NCI-H1092 (cell line): ENCODE measurements at regions not wholly inside any gene's neighbourhood (a gene's known extent, or its start where the extent isn't known, plus 50 kb on each side); places are given as distances from the start of the nearest gene placed in this dataset.

Source experiments
- DNase-seq: peaks from one replicate; lab custom pipeline; 2025; lab: John Stamatoyannopoulos, UW

DNA sequence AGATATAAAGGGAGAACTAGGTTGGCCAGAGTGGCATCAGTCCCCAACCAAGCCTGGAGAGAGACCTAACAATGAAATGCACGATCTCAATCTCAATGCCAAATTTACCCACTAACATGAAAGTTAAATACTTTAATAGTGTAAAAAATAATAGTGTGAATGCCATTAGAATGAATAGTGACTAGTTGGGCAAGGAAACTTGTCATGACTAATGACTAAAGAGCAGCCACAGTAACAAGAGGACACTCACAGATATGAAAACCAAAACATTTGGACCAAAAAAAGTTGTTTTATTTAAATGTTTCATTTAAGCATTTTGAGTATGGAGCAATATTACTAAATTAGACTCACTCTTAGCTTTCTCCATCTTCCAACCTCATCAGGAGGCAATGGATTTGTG lies 1853.8 kb downstream of the EFNA5 start:
- DNase-seq, result no peak

- DNase-seq, result no peak
Measured at GRCh38 chr5:105812304-105812703, 1858.4 kb downstream of the EFNA5 start.

- no peak for DNase-seq
Measured at GRCh38 chr5:105807951-105808350, 1862.8 kb downstream of the EFNA5 start.

GRCh38 chr5:105807290-105807689 lies 1863.4 kb downstream of the EFNA5 start:
- no peak for DNase-seq

DNA sequence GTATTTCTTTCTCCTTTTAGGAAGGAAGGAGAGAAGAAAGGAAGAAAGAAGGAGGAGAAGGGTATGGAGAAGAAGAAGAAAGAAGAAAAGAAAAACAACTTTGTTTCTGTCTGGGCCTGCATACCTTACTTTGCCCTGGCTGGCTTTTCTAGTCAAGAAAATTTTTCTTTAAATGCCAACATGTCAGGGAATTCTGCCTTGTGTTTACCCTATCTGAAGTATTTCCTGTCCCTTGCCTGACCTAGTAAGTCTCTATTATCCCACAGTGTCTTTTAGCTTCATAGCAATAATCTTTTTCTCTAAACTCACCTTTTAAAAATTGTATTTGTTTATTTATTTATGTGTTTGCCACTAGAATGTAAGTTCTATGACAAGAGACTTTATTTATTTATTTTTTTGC lies 1864.1 kb downstream of the EFNA5 start:
- no peak for DNase-seq

DNA sequence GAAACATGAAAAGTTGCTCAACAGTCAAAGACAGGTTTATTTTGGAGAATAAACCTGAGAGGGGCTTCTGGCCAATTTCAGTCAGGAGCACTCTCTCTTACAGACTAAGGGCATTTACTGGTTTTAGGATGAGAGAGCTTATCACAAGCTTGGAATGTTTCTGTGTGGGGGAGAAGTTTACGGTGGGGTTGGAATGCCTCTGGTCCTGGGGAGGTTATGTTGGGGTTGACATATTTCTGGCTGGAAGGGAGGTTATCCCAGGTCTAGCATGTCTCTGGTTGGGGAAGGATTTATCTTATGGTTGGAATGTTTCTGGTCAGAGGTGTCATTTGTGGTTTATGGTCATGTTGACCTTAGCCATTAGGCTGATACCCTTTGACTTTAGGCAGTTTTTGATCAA lies 1867.3 kb downstream of the EFNA5 start:
- DNase-seq, result no peak

DNA sequence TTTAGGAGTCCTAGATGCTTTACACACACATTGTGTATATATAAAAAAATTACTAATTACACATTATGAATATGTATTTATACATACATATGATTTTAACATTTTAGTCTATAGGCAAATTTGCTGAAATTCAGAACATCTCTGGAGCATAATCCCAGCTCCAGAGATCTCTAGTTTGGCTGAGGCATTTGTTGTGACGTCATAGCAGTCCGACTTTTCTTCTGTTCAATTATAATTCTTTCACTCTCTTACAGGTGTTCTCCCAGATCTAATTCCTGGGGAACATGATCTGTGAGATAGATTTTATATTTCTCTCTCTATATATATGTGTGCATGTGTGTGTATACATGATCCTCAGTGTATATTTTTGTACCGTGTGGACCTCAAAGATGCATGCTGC lies 1876.2 kb downstream of the EFNA5 start:
- DNase-seq, result no peak

DNA sequence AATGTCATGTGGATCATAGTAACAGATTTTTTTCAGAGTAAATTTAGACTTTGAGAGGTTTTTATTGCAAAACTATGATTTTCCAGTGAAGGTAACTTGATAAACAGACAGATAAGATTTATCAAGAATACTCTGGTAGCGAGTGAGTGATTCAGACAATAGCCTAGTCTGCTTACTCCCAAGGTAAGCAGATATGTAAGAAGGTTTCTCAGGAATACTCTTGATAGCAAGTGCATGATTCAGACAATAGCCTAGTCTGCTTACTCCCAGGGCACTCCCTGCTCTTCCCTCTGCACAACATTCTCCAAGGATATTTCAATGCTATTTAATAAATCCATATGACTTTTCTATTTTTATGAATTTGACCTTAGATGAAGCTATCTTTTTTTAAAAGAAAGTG lies 1881.5 kb downstream of the EFNA5 start:
- no peak for DNase-seq

DNA sequence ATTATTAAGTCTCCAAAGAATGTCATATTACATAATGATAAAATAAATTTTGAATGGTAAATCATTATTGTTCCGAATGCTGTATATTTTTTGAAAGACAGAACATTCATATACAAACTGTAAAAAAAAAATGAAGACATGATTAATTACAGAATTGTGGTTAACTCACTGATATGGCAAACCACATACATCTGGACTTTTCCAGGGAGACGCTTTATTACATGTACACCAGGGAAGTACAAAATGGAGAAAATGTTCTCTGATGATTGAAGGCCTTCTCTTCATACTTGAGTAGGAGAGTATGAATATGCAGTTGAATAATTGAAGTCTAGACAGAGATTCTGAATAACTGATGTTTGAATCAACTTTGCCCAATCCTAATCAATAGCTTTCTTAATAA lies 1886.9 kb downstream of the EFNA5 start:
- no peak for DNase-seq

DNA sequence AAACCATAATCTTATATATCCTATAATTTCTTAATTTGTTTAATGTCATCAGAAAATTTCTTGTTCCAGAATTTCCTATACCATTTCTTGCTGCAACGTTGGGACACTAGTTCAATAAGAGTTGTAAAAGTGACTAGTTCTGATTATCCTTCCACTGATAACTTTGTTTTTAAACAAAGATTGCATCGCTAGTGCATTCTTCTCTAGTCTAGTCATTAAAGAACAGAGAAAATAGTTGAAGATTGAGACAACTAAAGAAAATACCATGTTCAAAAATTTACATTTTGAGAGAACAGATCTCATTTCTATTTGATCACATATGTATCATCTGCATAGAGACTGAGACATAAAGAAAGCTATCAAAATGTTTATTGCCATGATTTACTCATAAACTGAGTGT lies 1888.2 kb downstream of the EFNA5 start:
- DNase-seq, result no peak

DNA sequence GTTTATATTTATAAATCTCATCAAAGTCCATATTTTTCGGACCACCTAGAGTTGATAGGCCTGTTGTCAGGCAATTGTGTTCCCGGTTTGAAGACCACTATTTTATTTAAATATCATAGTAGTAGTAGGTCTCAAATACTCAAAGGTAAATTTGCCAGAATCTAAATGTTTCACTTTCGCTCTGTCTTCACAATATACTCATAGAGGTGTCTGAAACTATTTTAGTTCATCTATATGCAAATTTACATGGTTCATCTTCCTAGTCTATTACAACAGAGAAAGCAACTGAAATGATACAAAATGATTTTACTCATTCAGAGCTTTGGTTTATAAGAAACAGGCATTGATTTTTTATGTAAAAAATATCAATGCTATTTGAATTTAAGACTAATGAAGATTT lies 1897.5 kb downstream of the EFNA5 start:
- no peak for DNase-seq

DNA sequence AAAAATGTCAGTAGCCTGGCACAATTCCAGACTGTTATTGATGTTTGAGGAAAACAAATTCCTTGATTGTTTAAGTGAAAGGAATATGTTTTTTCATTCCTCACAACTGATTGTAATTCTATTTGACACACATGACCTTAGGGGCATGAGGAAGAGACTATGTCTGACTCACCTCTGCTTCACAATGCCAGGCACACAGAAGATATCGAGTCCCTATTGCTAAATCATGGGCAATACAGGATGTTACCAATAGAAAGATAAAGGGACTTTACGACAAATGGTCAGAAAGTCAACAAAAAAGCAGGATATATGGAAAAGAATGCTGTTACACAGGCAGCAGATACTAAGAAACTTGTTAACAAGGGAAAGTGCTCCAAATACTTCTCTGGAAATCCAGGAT lies 1903.5 kb downstream of the EFNA5 start:
- no peak for DNase-seq

DNA sequence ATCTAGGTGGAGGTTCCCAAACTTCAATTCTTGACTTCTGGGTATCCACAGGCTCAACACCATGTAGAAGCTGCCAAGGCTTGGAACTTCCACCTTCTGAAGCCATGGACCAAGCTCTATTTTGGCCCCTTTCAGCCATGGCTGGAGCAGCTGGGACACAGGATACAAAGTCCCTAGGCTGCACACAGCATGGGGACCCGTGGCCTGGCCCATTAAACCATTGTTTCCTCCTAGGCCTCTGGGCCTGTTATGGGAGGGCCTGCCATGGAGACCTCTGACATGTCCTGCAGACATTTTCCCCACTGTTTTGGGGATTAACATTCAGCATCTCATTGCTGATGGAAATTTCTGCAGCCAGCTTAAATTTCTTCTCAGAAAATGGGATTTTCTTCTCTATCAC lies 1908.0 kb downstream of the EFNA5 start:
- no peak for DNase-seq

DNA sequence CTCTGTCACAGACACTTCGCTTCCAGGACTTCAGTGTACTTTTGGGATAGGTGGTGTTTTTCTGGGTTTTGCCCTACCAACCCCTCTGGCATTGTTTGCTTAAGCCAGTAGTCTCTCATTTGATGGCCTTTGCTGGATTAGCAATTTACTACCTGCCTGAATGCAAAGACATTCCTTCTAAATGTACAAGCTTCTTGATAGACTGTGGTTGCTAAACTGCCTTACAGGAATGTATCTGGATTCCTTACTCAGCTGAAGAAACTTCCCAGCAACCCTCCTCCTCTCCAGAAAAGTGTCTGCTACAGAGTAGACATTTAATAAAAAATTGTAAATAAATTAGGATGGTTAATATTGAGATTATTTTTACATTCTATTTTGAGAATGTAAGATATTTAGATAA lies 1916.7 kb downstream of the EFNA5 start:
- no peak for DNase-seq

GRCh38 chr5:105752801-105753200 lies 1917.9 kb downstream of the EFNA5 start:
- DNase-seq, result no peak

- no peak for DNase-seq
Measured at GRCh38 chr5:105751908-105752307, 1918.8 kb downstream of the EFNA5 start.

DNA sequence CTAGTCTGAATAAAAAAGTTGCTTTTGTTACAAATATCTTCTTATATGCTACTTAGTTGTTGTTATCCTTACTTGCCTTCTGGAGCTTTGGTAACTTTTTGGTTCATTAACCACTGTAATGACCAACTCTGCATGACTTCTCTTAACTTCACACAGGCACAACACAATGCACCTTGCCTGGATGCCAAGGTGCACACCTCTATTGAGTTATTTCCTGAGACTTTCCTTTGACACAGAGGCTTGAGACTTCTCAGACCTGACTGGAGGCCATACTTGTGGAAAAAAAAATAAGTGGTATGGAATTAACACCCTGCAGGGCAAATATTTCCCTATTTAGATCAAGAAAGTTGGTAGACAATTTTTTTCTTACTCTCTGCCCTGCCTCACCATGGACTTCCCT lies 1925.6 kb downstream of the EFNA5 start:
- DNase-seq, result no peak

DNA sequence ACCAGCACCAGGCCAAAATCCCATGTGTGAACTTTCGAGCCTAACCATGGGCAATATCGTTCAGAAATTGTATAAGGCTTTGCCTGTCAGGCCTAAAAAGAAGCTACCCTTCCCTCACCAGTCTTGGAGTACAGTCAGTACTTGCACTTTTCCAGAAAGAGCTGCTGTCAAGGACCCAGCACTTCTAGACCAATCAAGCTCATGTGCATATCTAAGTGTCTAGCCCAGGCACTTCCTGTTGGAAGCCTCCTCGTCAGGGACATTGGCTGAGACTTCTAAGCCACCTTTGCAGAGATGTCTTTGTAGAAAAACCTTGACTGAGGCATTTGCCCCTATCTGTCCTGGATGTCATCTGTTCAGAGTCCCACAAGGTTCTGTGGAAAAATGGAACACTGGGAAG lies 1930.5 kb downstream of the EFNA5 start:
- DNase-seq, result no peak

GRCh38 chr5:105739732-105740131 lies 1931.0 kb downstream of the EFNA5 start:
- no peak for DNase-seq

DNA sequence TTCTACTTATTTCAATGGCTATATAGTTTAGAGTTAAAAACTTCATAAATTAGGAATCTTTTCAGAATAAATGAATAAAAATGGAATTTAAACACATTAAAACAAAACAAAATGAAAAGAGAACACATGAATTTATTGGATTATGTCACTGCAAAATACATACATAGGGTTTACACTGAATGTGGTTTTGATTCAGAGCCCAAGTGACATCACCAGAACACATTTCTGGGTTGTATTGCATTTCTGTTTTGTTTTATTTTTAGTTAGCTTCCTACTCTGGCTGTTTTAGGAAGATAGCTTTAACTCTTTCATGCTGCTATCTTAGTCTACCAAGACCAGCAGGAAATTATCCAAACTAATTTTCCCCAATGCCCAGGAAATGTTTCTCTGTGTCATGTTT lies 1935.0 kb downstream of the EFNA5 start:
- DNase-seq, result no peak

- no peak for DNase-seq
Measured at GRCh38 chr5:105730982-105731381, 1939.8 kb downstream of the EFNA5 start.

GRCh38 chr5:105726093-105726492 lies 1944.6 kb downstream of the EFNA5 start:
- DNase-seq, result no peak

DNA sequence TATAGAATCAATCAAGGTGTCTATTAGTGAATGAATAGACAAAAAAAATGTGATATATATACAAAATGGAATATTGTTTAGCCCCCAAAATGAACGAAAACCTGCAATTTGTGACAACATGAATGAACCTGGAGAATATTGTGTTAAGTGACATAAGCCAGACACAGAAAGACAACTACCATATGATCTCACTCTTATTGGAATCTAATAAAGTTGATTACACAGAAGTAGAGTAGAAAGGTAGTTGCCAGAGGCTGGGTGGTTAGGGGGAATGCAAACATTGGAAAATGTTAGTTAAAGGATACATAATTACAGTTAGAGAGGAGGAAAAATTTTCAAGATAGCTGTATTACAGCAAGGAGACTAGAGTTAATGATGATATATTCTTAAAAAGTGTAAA lies 1962.3 kb downstream of the EFNA5 start:
- DNase-seq, result no peak

DNA sequence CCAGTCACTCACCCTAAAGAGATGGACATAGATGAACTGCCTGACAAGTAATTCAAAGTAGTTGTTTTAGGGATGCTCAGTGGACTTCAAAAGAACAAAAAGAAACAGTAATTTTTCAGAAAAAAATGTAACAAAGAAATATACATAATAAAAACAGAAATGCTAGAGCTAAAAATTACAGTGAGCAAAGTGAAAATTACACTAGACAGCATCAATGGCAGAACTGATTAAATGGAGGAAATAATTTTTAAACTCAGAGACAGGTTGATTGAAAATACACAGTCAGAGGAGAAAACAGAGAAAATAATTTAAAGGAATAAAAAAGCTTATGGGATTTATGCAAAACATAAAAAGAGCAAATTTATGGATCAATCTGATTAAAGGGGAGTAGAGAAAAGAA lies 1968.4 kb downstream of the EFNA5 start:
- no peak for DNase-seq

DNA sequence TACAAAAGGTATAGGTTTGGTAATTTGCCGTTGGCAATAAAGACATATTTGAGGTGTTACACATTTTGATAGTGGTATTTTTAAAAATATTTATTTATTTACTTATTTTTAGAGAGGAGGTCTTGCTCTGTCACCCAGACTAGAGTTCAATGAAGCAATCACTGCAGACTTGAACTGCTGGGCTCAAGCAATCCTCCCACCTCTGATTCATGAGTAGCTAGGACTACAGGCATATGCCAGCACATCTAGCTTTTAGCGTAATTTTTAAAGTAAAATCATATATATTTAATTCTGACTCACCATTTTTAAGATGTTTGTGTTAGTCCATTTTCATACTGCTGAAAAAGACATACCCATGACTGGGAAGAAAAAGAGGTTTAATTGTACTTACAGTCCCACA lies 1974.3 kb downstream of the EFNA5 start:
- no peak for DNase-seq
